Adrenal gland (tissue), 9 donors: ENCODE measurements at regions not wholly inside any gene's neighbourhood (a gene's known extent, or its start where the extent isn't known, plus 50 kb on each side); places are given as distances from the start of the nearest gene placed in this dataset.
"Not testable (repeated sequence)": the region's sequence is repeated elsewhere in the genome, so short reads cannot be mapped to it uniquely, and the experiment has no call there.

Experiments used
- DNase-seq, 7 donors: peaks; one replicate each; pipeline ENCODE4 v3.0.0-alpha.2; 2019 to 2020
- H3K27ac ChIP-seq, 5 donors: fragments of 200-600 bp; sonication (generic) in 4 of 5; 1 replicate in 3 of 5; 2 replicates in 2 of 5; pipeline versions ENCODE4 v1.5.1 to v1.8.0; 2016 to 2020; ENCODE audit warnings: mild to moderate bottlenecking in 1 of 5
- H3K27me3 ChIP-seq: fragments of 200-600 bp; 2 replicates; pipeline ENCODE4 v1.8.0; 2021
- H3K36me3 ChIP-seq, 2 donors: fragments of 200-600 bp; replicated peaks in 1 of 2; 1 replicate in 1 of 2; 2 replicates in 1 of 2; pipeline versions ENCODE4 v1.5.1 to v1.8.0; 2018 to 2022
- H3K4me1 ChIP-seq, 2 donors: fragments of 200-600 bp; replicated peaks in 1 of 2; 1 replicate in 1 of 2; 2 replicates in 1 of 2; pipeline versions ENCODE4 v1.5.1 to v1.8.0; 2018 to 2021
- H3K4me3 ChIP-seq, 4 donors: fragments of 200-600 bp; sonication (generic) in 3 of 4; one replicate each; pipeline ENCODE4 v1.5.1; 2016 to 2018
- H3K9me3 ChIP-seq, 3 donors: fragments of 200-600 bp; sonication (generic) in 1 of 3; replicated peaks in 1 of 3; 1 replicate in 2 of 3; 2 replicates in 1 of 3; pipeline versions ENCODE4 v1.5.1 to v1.8.0; 2016 to 2021
- POLR2A ChIP-seq, 2 donors: fragments of 450-650 bp; IDR thresholded peaks; one replicate each; pipeline ENCODE4 v1.6.1; 2017; ENCODE audit warnings: antibody characterized with exemption in 2 of 2, mild to moderate bottlenecking in 2 of 2, moderate library complexity in 1 of 2
- WGBS, 4 donors: extraction: QIAGEN DNeasy Blood & Tissue Kit in 2 of 4; methylation state at CpG; one replicate each; pipeline versions ENCODE4 v1.1.5 to v1.1.7; 2013 to 2017; 5-methylcytosine and 5-hydroxymethylcytosine counted together
- intact Hi-C, 2 donors: fragments of 100-400 bp; cut with DNase I; formaldehyde crosslinking; loops; one replicate each; pipeline versions ENCODE4 v1.14.1 to v1.15.0; 2022 to 2023
- TF ChIP-seq, protein P1 (sequence below), 6 experiments: fragments of 450-650 bp in 4 of 6; fragments of 200-600 bp in 2 of 6; sonication (generic) in 1 of 6; IDR thresholded peaks; 1 replicate in 5 of 6; 2 replicates in 1 of 6; pipeline versions ENCODE4 v1.5.1 to v1.8.0; 2016 to 2021; ENCODE audit warnings: antibody characterized with exemption in 6 of 6, mild to moderate bottlenecking in 2 of 6, moderate library complexity in 1 of 6
- donor health status: healthy with polysubstance abuse.
- donor health status: Bipolar disorder and iron deficiency.
- donor health status: DM: yes; HTN: yes; CAD: no.
- donor health status: DM: no; HTN: no; CAD: no.
- donor health status: DM: no; HTN: no; CAD: no.

DNA sequence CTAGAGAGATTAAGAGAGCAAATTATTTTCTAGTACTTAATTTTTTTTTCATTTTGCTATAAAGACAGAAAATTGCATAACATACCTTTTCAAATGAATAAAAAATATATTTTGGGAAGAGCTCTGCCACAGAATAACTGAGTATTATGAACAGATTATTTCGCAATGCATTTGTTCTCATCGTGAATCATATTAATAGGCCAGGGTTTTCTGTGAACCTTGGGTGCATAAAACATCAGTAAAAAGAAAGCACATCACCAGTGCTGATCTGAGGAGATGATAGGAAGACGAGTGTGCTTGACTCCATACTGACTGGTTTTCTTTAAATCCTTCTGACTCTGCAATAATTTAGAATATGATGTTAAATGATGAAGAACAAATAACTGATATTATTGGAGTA lies 409.1 kb downstream of the CPS1 start:
- Histone ChIP-seq H3K27ac (no peak overlapping the region), H3K4me3 (no peak overlapping the region), H3K9me3 (no peaks in the 10 kb centered on the region), H3K27me3 (no peaks in the 10 kb centered on the region), H3K4me1 (no peaks in the 10 kb centered on the region), H3K36me3 (no peaks in the 10 kb centered on the region)
- intact Hi-C loops = no loop called here
- TF ChIP-seq POLR2A (IDR thresholded peaks at IDR 0.05) = no peak
- TF ChIP-seq, protein P1, sequence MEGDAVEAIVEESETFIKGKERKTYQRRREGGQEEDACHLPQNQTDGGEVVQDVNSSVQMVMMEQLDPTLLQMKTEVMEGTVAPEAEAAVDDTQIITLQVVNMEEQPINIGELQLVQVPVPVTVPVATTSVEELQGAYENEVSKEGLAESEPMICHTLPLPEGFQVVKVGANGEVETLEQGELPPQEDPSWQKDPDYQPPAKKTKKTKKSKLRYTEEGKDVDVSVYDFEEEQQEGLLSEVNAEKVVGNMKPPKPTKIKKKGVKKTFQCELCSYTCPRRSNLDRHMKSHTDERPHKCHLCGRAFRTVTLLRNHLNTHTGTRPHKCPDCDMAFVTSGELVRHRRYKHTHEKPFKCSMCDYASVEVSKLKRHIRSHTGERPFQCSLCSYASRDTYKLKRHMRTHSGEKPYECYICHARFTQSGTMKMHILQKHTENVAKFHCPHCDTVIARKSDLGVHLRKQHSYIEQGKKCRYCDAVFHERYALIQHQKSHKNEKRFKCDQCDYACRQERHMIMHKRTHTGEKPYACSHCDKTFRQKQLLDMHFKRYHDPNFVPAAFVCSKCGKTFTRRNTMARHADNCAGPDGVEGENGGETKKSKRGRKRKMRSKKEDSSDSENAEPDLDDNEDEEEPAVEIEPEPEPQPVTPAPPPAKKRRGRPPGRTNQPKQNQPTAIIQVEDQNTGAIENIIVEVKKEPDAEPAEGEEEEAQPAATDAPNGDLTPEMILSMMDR (IDR thresholded peaks at IDR 0.05) = no peak
- WGBS, 4 donors = 37 to 49% (median 43%) methylated on average over 3 of the region's 3 CpGs
- DNase-seq = no peak

- Histone ChIP-seq H3K27ac (no peak overlapping the region), H3K4me1 (no peaks in the 10 kb centered on the region), H3K36me3 (no peaks in the 10 kb centered on the region), H3K9me3 (no peaks in the 10 kb centered on the region), H3K4me3 (no peak overlapping the region), H3K27me3 (no peaks in the 10 kb centered on the region)
- intact Hi-C loops = no loop called here
- DNase-seq = no peak
- TF ChIP-seq, protein P1 (IDR thresholded peaks at IDR 0.05) = no peak
- no peak for TF ChIP-seq POLR2A (IDR thresholded peaks at IDR 0.05)
- 72 to 81% (median 80%) methylated on average over 2 of the region's 2 CpGs for WGBS, 4 donors
Measured at GRCh38 chr2:210966330-210966729, 409.9 kb downstream of the CPS1 start.

- Histone ChIP-seq H3K4me1 (no peaks in the 10 kb centered on the region), H3K4me3 (no peak overlapping the region), H3K27ac (no peak overlapping the region), H3K36me3 (no peaks in the 10 kb centered on the region), H3K9me3 (no peaks in the 10 kb centered on the region), H3K27me3 (no peaks in the 10 kb centered on the region)
- 54 to 85% (median 78%) methylated on average over 1 of the region's 1 CpG for WGBS, 4 donors
- DNase-seq = no peak
- TF ChIP-seq POLR2A (IDR thresholded peaks at IDR 0.05) = no peak
- intact Hi-C loops = no loop called here
Measured at GRCh38 chr2:210971431-210971830, 415.0 kb downstream of the CPS1 start.

DNA sequence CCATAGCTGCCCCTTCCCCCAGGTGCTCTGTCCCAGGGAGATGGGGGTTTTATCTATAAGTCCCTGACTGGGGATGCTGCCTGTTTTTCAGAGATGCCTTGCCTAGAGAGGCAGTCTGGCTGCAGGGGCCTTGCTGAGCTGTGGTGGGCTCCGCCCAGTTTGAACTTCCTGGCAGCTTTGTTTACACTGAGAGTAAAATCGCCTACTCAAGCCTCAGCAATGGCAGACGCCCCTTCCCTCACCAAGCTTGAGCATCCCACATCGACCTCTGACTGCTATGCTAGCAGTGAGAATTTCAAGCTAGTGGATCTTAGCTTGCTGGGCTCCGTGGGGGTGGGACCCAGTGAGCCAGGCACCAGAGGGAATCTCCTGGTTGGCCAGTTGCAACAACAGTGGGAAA lies 430.4 kb downstream of the CPS1 start:
- intact Hi-C loops, H3K4me3 ChIP-seq, DNase-seq, H3K4me1 ChIP-seq, H3K9me3 ChIP-seq, H3K27me3 ChIP-seq, H3K36me3 ChIP-seq, H3K27ac ChIP-seq: not testable (repeated sequence)
- 66 to 77% (median 74%) methylated on average over 4 to 5 of the region's 5 CpGs for WGBS, 4 donors

DNA sequence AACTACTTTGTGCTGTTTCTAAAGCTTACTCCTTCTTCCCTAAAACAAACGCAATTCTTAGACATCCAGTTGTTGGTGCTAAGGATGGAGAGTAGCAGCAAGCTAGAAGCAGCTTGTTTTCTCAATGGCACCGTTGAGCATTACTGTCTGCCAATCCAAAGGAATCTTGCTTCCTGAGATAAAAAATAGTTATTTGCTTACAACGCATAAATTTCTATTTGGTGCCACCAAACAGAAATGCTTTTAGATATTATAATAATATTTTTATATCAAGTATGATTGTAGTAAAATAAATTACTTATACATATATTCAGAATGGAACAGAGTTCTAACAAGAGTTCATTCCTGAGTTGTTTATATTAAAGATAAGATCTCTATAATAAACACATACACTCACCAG lies 434.7 kb downstream of the CPS1 start:
- no peak for DNase-seq
- no peaks in the 10 kb centered on the region for H3K27me3 ChIP-seq
- H3K36me3 ChIP-seq = no peaks in the 10 kb centered on the region
- intact Hi-C loops = no loop called here
- peaks cover 0 to 8% (median 5%) of the 10 kb centered on the region in 3 donors for H3K9me3 ChIP-seq
- H3K4me3 ChIP-seq = no peak overlapping the region
- H3K4me1 ChIP-seq = no peaks in the 10 kb centered on the region
- no peak for TF ChIP-seq POLR2A (IDR thresholded peaks at IDR 0.05)
- TF ChIP-seq, protein P1 (IDR thresholded peaks at IDR 0.05) = no peak
- 47 to 59% (median 55%) methylated on average over 3 of the region's 3 CpGs for WGBS, 4 donors
- H3K27ac ChIP-seq = no peak overlapping the region
